ENCODE measurements at regions not wholly inside any gene's neighbourhood (a gene's known extent, or its start where the extent isn't known, plus 50 kb on each side); places are given as distances from the start of the nearest gene placed in this dataset.

- Histone ChIP-seq H3K9me3 (ENCODE audit: severe bottlenecking) (no peaks in the 10 kb centered on the region), H3K4me3 (ENCODE audit: low read depth, low read length) (no peak overlapping the region), H3K27ac (no peak overlapping the region), H3K27me3 (ENCODE audit: insufficient read depth, low read depth, severe bottlenecking) (no peaks in the 10 kb centered on the region), H3K36me3 (no peaks in the 10 kb centered on the region)
- DNase-seq, result no peak
- no peak for TF ChIP-seq CTCF (IDR thresholded peaks at IDR 0.05; ENCODE audit: low read depth, low read length)
Observed at GRCh38 chr13:55302568-55302967, 1838.2 kb upstream of the PRR20A start.

DNA sequence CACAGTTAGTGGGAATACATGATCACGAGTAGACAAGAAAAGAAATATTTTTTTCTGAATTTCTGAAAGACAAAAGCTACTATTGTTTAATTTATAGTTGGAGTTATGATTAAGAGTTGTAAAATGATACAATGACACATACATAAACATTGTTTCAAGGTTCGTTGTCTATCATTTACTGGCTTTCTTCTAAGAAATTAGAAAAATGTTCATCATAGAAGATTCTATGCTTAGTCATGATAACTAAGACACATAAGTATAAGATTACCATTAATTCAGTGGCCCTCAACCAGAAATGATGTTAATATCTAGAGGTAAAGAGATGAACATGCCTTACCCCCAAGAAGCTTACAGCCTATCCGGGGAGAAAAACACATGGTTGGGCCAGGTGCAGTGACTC lies 1832.8 kb upstream of the PRR20A start:
- H3K27me3 ChIP-seq (ENCODE audit: insufficient read depth, low read depth, severe bottlenecking), result no peaks in the 10 kb centered on the region
- no peaks in the 10 kb centered on the region for H3K9me3 ChIP-seq (ENCODE audit: severe bottlenecking)
- no peaks in the 10 kb centered on the region for H3K36me3 ChIP-seq
- no peak for TF ChIP-seq CTCF (IDR thresholded peaks at IDR 0.05; ENCODE audit: low read depth, low read length)
- DNase-seq, result no peak
- H3K27ac ChIP-seq, result no peak overlapping the region
- no peak overlapping the region for H3K4me3 ChIP-seq (ENCODE audit: low read depth, low read length)

DNA sequence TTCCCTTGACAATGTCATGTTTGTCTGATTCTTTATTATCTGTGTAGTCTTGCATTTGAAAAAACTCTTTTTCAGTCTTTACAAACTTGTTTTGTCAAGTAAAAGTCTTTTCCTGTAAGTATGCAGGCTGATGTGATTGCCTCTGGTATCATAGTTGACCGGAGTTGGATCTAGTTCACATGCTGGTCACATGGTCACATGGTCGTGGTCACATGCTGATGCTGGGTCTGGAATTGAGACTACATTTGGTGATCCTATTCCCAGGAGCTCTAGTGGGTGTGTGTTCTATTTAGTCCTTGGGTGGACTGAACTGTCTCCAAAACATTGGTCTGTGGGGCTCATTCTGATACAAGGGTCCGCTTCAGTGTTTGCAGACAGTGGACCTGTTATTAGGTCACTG lies 1798.8 kb upstream of the PRR20A start:
- DNase-seq, result no peak
- no peak overlapping the region for H3K27ac ChIP-seq
- no peak overlapping the region for H3K4me3 ChIP-seq (ENCODE audit: low read depth, low read length)
- no peaks in the 10 kb centered on the region for H3K27me3 ChIP-seq (ENCODE audit: insufficient read depth, low read depth, severe bottlenecking)
- TF ChIP-seq CTCF (IDR thresholded peaks at IDR 0.05; ENCODE audit: low read depth, low read length), result no peak
- H3K36me3 ChIP-seq, result no peaks in the 10 kb centered on the region
- H3K9me3 ChIP-seq (ENCODE audit: severe bottlenecking), result no peaks in the 10 kb centered on the region

DNA sequence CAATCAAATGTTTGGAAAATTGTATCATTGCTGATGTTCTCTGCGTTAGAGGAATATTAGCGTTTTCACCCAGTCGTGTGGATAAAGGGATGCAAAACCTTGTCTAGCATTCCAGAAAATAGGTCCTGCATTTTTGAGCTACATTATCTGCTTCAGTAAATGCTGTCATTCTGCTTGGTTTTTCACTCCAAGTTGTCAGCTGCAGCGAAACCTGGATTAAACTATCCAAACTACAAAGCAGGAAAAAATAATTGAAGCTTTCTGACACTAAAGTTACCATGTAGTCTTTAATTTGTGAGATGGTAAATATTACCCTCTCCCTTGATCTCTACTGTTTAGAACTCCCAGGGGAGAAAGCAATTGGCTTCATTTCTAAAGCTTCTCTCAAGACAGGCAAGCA lies 1795.5 kb upstream of the PRR20A start:
- no peak for TF ChIP-seq CTCF (IDR thresholded peaks at IDR 0.05; ENCODE audit: low read depth, low read length)
- H3K27me3 ChIP-seq (ENCODE audit: insufficient read depth, low read depth, severe bottlenecking), result no peaks in the 10 kb centered on the region
- H3K36me3 ChIP-seq, result no peaks in the 10 kb centered on the region
- no peak for DNase-seq
- no peak overlapping the region for H3K4me3 ChIP-seq (ENCODE audit: low read depth, low read length)
- H3K9me3 ChIP-seq (ENCODE audit: severe bottlenecking), result no peaks in the 10 kb centered on the region
- H3K27ac ChIP-seq, result no peak overlapping the region

- H3K4me3 ChIP-seq (ENCODE audit: low read depth, low read length), result no peak overlapping the region
- no peaks in the 10 kb centered on the region for H3K27me3 ChIP-seq (ENCODE audit: insufficient read depth, low read depth, severe bottlenecking)
- no peak overlapping the region for H3K27ac ChIP-seq
- DNase-seq, result no peak
- no peak for TF ChIP-seq CTCF (IDR thresholded peaks at IDR 0.05; ENCODE audit: low read depth, low read length)
- no peaks in the 10 kb centered on the region for H3K36me3 ChIP-seq
- no peaks in the 10 kb centered on the region for H3K9me3 ChIP-seq (ENCODE audit: severe bottlenecking)
Observed at GRCh38 chr13:55347528-55347927, 1793.2 kb upstream of the PRR20A start.

GRCh38 chr13:55359067-55359466 lies 1781.7 kb upstream of the PRR20A start:
- Histone ChIP-seq H3K9me3 (ENCODE audit: severe bottlenecking) (no peaks in the 10 kb centered on the region), H3K36me3 (no peaks in the 10 kb centered on the region), H3K4me3 (ENCODE audit: low read depth, low read length) (no peak overlapping the region), H3K27ac (no peak overlapping the region), H3K27me3 (ENCODE audit: insufficient read depth, low read depth, severe bottlenecking) (no peaks in the 10 kb centered on the region)
- no peak for TF ChIP-seq CTCF (IDR thresholded peaks at IDR 0.05; ENCODE audit: low read depth, low read length)
- DNase-seq, result no peak
